Karpas-422 (cell line): ENCODE measurements at regions not wholly inside any gene's neighbourhood (a gene's known extent, or its start where the extent isn't known, plus 50 kb on each side); places are given as distances from the start of the nearest gene placed in this dataset.

ENCODE experiments used
- DNase-seq: peaks from one replicate; pipeline ENCODE4 v3.0.0-alpha.2; 2015
- H2AFZ ChIP-seq: fragments of 200-600 bp; sonication (generic); 2 replicates; pipeline ENCODE4 v1.6.1; 2014; ENCODE audit warnings: antibody characterized with exemption, low read length, mixed read lengths
- H3K27ac ChIP-seq: fragments of 200-600 bp; sonication (generic); 2 replicates; pipeline ENCODE4 v1.5.1; 2014; ENCODE audit warnings: mild to moderate bottlenecking, low read length, moderate library complexity
- H3K27me3 ChIP-seq: fragments of 200-600 bp; sonication (generic); 2 replicates; pipeline ENCODE4 v1.6.1; 2014; ENCODE audit warnings: low read length, mixed read lengths
- H3K36me3 ChIP-seq: fragments of 200-600 bp; sonication (generic); 2 replicates; pipeline ENCODE4 v1.6.1; 2014; ENCODE audit warnings: low read length, mixed read lengths; ENCODE audit not compliant: insufficient read depth
- H3K4me1 ChIP-seq: fragments of 200-600 bp; sonication (generic); 2 replicates; pipeline ENCODE4 v1.6.1; 2014; ENCODE audit warnings: mild to moderate bottlenecking, low read length, mixed read lengths
- H3K4me2 ChIP-seq: fragments of 200-600 bp; sonication (generic); 2 replicates; pipeline ENCODE4 v1.6.1; 2014; ENCODE audit warnings: low read length, low read depth, mild to moderate bottlenecking; ENCODE audit not compliant: poor library complexity, severe bottlenecking
- H3K4me3 ChIP-seq: fragments of 200-600 bp; sonication (generic); 2 replicates; pipeline ENCODE4 v1.5.1; 2014; ENCODE audit warnings: mild to moderate bottlenecking, antibody characterized with exemption, low read length, mixed read lengths
- H3K79me2 ChIP-seq: fragments of 200-600 bp; sonication (generic); 2 replicates; pipeline ENCODE4 v1.6.1; 2014; ENCODE audit warnings: mild to moderate bottlenecking, low read length, mixed read lengths
- H3K9ac ChIP-seq: fragments of 200-600 bp; sonication (generic); 2 replicates; pipeline ENCODE4 v1.6.0; 2014; ENCODE audit warnings: low read length
- H3K9me2 ChIP-seq: fragments of 200-600 bp; sonication (generic), shearing (Covaris generic); replicated peaks from 2 replicates; pipeline ENCODE4 v1.6.0; 2014; ENCODE audit warnings: mild to moderate bottlenecking, low read length, moderate library complexity; ENCODE audit not compliant: insufficient read depth
- H3K9me3 ChIP-seq: fragments of 300-700, 200-600 bp; sonication (generic); 2 replicates; pipeline ENCODE4 v1.6.1; 2014; ENCODE audit warnings: low read length, mixed read lengths
- H4K20me1 ChIP-seq: fragments of 200-600 bp; sonication (generic); 2 replicates; pipeline ENCODE4 v1.6.1; 2014; ENCODE audit warnings: mild to moderate bottlenecking, antibody characterized with exemption, low read length, low read depth; ENCODE audit not compliant: insufficient read depth

- no peak overlapping the region for H3K4me3 ChIP-seq
- H3K27ac ChIP-seq: no peak overlapping the region
- H3K27me3 ChIP-seq: no peaks in the 10 kb centered on the region; the same call in 1 of the 2 replicates
- peaks cover 10% of the 10 kb centered on the region for H3K4me1 ChIP-seq
- no peak overlapping the region for H2AFZ ChIP-seq
- no peaks in the 10 kb centered on the region for H4K20me1 ChIP-seq
- no peaks in the 10 kb centered on the region for H3K9me2 ChIP-seq
- no peak overlapping the region for H3K4me2 ChIP-seq
- DNase-seq: no peak
- no peaks in the 10 kb centered on the region for H3K36me3 ChIP-seq
- H3K9me3 ChIP-seq: no peaks in the 10 kb centered on the region
- no peaks in the 10 kb centered on the region for H3K79me2 ChIP-seq
- H3K9ac ChIP-seq: no peak overlapping the region
Observed at GRCh38 chr18:77365667-77366066, 116.0 kb downstream of the GALR1 start.

DNA sequence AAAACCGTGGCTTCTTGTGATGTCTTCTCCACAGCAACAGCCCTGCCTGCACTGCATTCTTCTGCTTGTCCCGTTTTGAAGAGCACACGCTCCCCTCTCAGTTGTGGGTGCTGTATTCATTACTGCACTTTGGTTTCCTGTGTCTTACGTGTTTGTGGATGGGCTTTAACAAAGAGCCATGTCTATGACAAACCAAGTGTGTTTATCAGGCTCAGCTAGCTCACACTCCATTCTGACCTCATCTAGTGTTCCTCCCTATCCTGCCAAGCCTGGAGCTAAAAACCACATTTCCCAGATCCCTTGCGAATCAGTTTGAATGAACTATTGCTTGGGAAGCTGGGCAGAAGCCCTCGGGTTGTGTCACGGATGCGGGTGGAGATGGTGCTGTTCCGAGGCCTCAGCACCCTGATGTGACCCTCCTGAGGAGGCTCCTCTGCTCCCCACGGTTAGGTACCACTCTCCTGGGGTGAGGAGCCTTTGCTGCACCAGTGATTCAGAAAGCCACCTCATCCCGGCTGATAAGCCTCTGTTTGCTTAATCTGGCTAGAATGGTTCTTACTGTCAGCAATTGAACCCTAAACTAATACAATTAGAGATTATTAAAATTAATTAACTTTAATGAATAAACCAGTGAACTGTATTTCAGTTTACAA lies 116.5 kb downstream of the GALR1 start:
- no peaks in the 10 kb centered on the region; the same call in 1 of the 2 replicates for H3K27me3 ChIP-seq
- no peaks in the 10 kb centered on the region for H3K36me3 ChIP-seq
- H3K4me3 ChIP-seq: no peak overlapping the region
- no peaks in the 10 kb centered on the region for H4K20me1 ChIP-seq
- H3K4me1 ChIP-seq: peaks cover 6% of the 10 kb centered on the region; the same call in 1 of the 2 replicates
- H3K79me2 ChIP-seq: no peaks in the 10 kb centered on the region
- H3K9ac ChIP-seq: no peak overlapping the region
- no peaks in the 10 kb centered on the region for H3K9me3 ChIP-seq
- H3K9me2 ChIP-seq: no peaks in the 10 kb centered on the region
- H3K27ac ChIP-seq: no peak overlapping the region
- H2AFZ ChIP-seq: no peak overlapping the region
- DNase-seq: no peak
- H3K4me2 ChIP-seq: no peak overlapping the region

GRCh38 chr18:77366720-77367641 lies 117.3 kb downstream of the GALR1 start:
- Histone ChIP-seq H3K9ac (no peak overlapping the region), H3K9me3 (no peaks in the 10 kb centered on the region), H3K27me3 (no peaks in the 10 kb centered on the region; the same call in 1 of the 2 replicates), H4K20me1 (no peaks in the 10 kb centered on the region), H2AFZ (no peak overlapping the region), H3K36me3 (no peaks in the 10 kb centered on the region), H3K4me2 (no peak overlapping the region), H3K79me2 (no peaks in the 10 kb centered on the region), H3K9me2 (no peaks in the 10 kb centered on the region), H3K4me3 (no peak overlapping the region), H3K4me1 (peaks cover 6% of the 10 kb centered on the region; the same call in 1 of the 2 replicates), H3K27ac (no peak overlapping the region)
- no peak for DNase-seq

DNA sequence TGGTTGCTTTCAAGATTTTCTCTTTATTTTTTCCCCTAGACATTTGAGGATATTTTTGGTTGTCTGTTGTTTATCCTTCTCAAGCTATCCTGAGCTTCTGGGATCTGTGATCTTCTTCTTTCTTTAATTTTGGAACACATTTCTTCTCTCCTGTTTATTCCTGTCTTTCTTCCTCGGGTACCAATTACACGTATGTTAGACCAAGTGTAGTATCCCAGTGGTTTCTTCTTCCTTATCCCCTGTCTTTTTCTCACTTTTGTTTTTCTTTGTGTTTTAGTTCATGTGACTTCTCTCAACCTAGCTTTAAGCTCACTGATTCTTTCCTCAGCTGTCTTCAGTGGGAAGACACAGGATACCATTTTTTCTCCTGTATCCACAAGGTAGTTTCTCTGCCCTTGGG lies 120.0 kb downstream of the GALR1 start:
- no peak overlapping the region for H3K9ac ChIP-seq
- H4K20me1 ChIP-seq: no peaks in the 10 kb centered on the region
- H3K4me3 ChIP-seq: no peak overlapping the region
- H3K27ac ChIP-seq: no peak overlapping the region
- H3K4me2 ChIP-seq: no peak overlapping the region
- H3K9me3 ChIP-seq: no peaks in the 10 kb centered on the region
- no peaks in the 10 kb centered on the region for H3K79me2 ChIP-seq
- no peak for DNase-seq
- H3K4me1 ChIP-seq: peaks cover 6% of the 10 kb centered on the region; the same call in 1 of the 2 replicates
- H3K27me3 ChIP-seq: no peaks in the 10 kb centered on the region
- H3K9me2 ChIP-seq: no peaks in the 10 kb centered on the region
- no peak overlapping the region for H2AFZ ChIP-seq
- H3K36me3 ChIP-seq: no peaks in the 10 kb centered on the region

GRCh38 chr18:77373730-77374445 lies 124.2 kb downstream of the GALR1 start:
- no peak overlapping the region for H3K4me2 ChIP-seq
- no peaks in the 10 kb centered on the region for H3K79me2 ChIP-seq
- H3K9ac ChIP-seq: no peak overlapping the region
- H3K4me1 ChIP-seq: no peaks in the 10 kb centered on the region
- no peak overlapping the region for H3K4me3 ChIP-seq
- H4K20me1 ChIP-seq: no peaks in the 10 kb centered on the region
- H2AFZ ChIP-seq: no peak overlapping the region
- no peaks in the 10 kb centered on the region for H3K27me3 ChIP-seq
- no peaks in the 10 kb centered on the region for H3K36me3 ChIP-seq
- no peak for DNase-seq
- no peaks in the 10 kb centered on the region for H3K9me2 ChIP-seq
- H3K9me3 ChIP-seq: no peaks in the 10 kb centered on the region
- no peak overlapping the region for H3K27ac ChIP-seq

GRCh38 chr18:77374446-77374805 lies 124.8 kb downstream of the GALR1 start:
- no peak for DNase-seq
- Histone ChIP-seq H3K27me3 (no peaks in the 10 kb centered on the region), H2AFZ (no peak overlapping the region), H3K79me2 (no peaks in the 10 kb centered on the region), H3K4me1 (no peaks in the 10 kb centered on the region), H3K4me2 (no peak overlapping the region), H3K9me2 (no peaks in the 10 kb centered on the region), H3K9ac (no peak overlapping the region), H3K4me3 (no peak overlapping the region), H4K20me1 (no peaks in the 10 kb centered on the region), H3K27ac (no peak overlapping the region), H3K9me3 (no peaks in the 10 kb centered on the region), H3K36me3 (no peaks in the 10 kb centered on the region)

DNA sequence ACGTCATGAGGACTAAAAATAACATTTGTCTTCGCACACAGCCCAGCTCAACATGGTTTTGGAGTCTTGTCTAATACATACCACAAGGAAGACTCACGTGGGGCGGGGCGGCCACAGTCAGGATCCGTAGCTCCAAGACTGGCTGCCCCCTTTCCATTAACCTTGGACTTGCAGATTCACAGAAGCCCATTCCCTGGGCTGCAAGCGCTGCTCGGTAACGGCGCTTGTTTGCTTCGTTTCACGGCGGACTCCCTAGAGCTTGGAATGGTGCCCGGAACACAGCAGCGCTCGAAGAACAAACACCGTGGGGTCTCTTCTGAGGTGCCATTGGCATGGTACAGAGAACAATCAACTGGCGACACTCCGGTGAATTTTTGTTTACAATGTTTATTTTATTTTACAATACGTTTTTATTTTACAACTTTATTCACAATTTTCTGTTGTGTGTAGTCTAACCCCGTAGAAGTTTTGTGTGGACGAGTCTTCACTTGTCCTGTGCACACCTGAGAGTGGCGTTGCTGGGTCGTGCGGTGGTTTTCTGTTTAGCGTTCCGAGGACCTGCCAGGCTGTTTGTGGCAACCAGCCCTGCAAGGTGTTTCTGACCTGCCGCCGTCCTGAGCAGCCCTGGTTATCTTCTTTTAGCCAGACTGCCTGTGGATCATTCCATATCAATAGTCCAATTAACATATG lies 126.5 kb downstream of the GALR1 start:
- Histone ChIP-seq H3K4me3 (no peak overlapping the region), H3K27ac (no peak overlapping the region), H3K27me3 (no peaks in the 10 kb centered on the region), H3K9ac (no peak overlapping the region), H3K9me2 (no peaks in the 10 kb centered on the region), H4K20me1 (no peaks in the 10 kb centered on the region), H2AFZ (no peak overlapping the region), H3K4me2 (no peak overlapping the region), H3K4me1 (no peaks in the 10 kb centered on the region), H3K9me3 (no peaks in the 10 kb centered on the region), H3K79me2 (no peaks in the 10 kb centered on the region), H3K36me3 (no peaks in the 10 kb centered on the region)
- DNase-seq: no peak
